A549 (cell line): ENCODE measurements at regions not wholly inside any gene's neighbourhood (a gene's known extent, or its start where the extent isn't known, plus 50 kb on each side); places are given as distances from the start of the nearest gene placed in this dataset.

Source experiments
- ATAC-seq, 2 experiments: fragments of 200-7000 bp in 1 of 2; fragments of >200 bp in 1 of 2; cut with Nextera tagmentation in 1 of 2; cut with Tn5 transposase in 1 of 2; 3 replicates each; pipeline versions ENCODE4 v1.8.0 to v1.9.1; 2018 to 2020; ENCODE audit warnings: mild to moderate bottlenecking in 1 of 2, moderate library complexity in 1 of 2
- CTCF ChIA-PET: fragments of 300-600 bp; sonication (Branson Sonifier 250); formaldehyde crosslinking; extraction: SDS; loops from one replicate; lab custom pipeline; 2021; ENCODE audit warnings: antibody characterized with exemption, inconsistent platforms; lab: Yijun Ruan, JAX
- POLR2A ChIA-PET: fragments of 350-600 bp; formaldehyde crosslinking; extraction: SDS; loops from one replicate; lab custom pipeline; 2021; ENCODE audit warnings: antibody characterized with exemption, inconsistent platforms; lab: Yijun Ruan, JAX
- DNase-seq, 2 experiments: peaks; one replicate each; pipeline versions ENCODE4 v3.0.0 to v3.0.0-alpha.2; 2011 to 2016; ENCODE audit warnings: low read depth in 1 of 2, low spot score in 1 of 2
- FAIRE-seq: peaks from 2 replicates; lab custom pipeline; 2011; peaks lifted over from hg19 to GRCh38; lab: Jason Lieb, UNC
- H3K27ac ChIP-seq, 2 experiments: fragments of >200 bp; sonication (Bioruptor Twin); formaldehyde crosslinking; 3 replicates each; pipeline ENCODE4 v1.5.1; 2016 to 2017
- H3K4me1 ChIP-seq: fragments of >200 bp; sonication (Bioruptor Twin); formaldehyde crosslinking; 3 replicates; pipeline ENCODE4 v1.6.1; 2016
- H3K4me2 ChIP-seq: fragments of >200 bp; sonication (Bioruptor Twin); formaldehyde crosslinking; 3 replicates; pipeline ENCODE4 v1.6.1; 2016
- H3K4me3 ChIP-seq: fragments of >200 bp; sonication (Bioruptor Twin); formaldehyde crosslinking; 3 replicates; pipeline ENCODE4 v1.5.1; 2016
- H3K9me3 ChIP-seq: fragments of >200 bp; sonication (Bioruptor Twin); formaldehyde crosslinking; 3 replicates; pipeline ENCODE4 v1.6.1; 2016
- CBX8 ChIP-seq: fragments of 200-600 bp; sonication (generic); IDR thresholded peaks from 2 replicates; pipeline ENCODE4 v1.6.1; 2016
- EHF ChIP-seq: fragments of 250-450 bp; sonication (Bioruptor Pico); IDR thresholded peaks from 2 replicates; pipeline ENCODE4 v1.5.0; 2020; ENCODE audit warnings: mild to moderate bottlenecking
- EP300 ChIP-seq, 2 experiments: fragments of >200 bp; sonication (Bioruptor Twin); formaldehyde crosslinking; IDR thresholded peaks; 2 replicates in 1 of 2; 3 replicates in 1 of 2; pipeline ENCODE4 v1.6.1; 2016 to 2017
- ESRRA ChIP-seq: fragments of 150-350 bp; IDR thresholded peaks from 2 replicates; pipeline ENCODE4 v1.6.1; 2014; ENCODE audit warnings: mild to moderate bottlenecking, low read length, borderline replicate concordance
- FOSB ChIP-seq: fragments of 250-450 bp; sonication (Bioruptor Pico); IDR thresholded peaks from 2 replicates; pipeline ENCODE4 v1.5.0; 2020; ENCODE audit warnings: mild to moderate bottlenecking, moderate library complexity
- FOSL2 ChIP-seq, 2 experiments: fragments of 450-650 bp in 1 of 2; fragments of >200 bp in 1 of 2; sonication (Bioruptor Twin) in 1 of 2; formaldehyde crosslinking; IDR thresholded peaks; 2 replicates each; pipeline versions ENCODE4 v1.5.0 to v1.6.1; 2016 to 2020; ENCODE audit warnings: mild to moderate bottlenecking in 1 of 2, moderate library complexity in 1 of 2
- FOXS1 ChIP-seq: fragments of 250-450 bp; sonication (Bioruptor Pico); IDR thresholded peaks from 2 replicates; pipeline ENCODE4 v1.5.0; 2020; ENCODE audit warnings: mild to moderate bottlenecking, moderate library complexity
- GATA3 ChIP-seq: IDR thresholded peaks from 2 replicates; pipeline ENCODE4 v1.6.1; 2012; ENCODE audit warnings: borderline replicate concordance
- HDAC2 ChIP-seq: fragments of 200-600 bp; sonication (generic); IDR thresholded peaks from 2 replicates; pipeline ENCODE4 v1.6.1; 2016
- HES2 ChIP-seq: fragments of >200 bp; sonication (Bioruptor Twin); formaldehyde crosslinking; IDR thresholded peaks from 2 replicates; pipeline ENCODE4 v1.6.1; 2016
- HOXA7 ChIP-seq: fragments of 250-450 bp; sonication (Bioruptor Pico); IDR thresholded peaks from 2 replicates; pipeline ENCODE4 v1.5.0; 2020; ENCODE audit warnings: mild to moderate bottlenecking, moderate library complexity
- HOXB13 ChIP-seq: fragments of 250-450 bp; sonication (Bioruptor Pico); IDR thresholded peaks from 2 replicates; pipeline ENCODE4 v1.5.0; 2020; ENCODE audit warnings: low read depth, mild to moderate bottlenecking, moderate library complexity
- HOXB5 ChIP-seq: fragments of 250-450 bp; sonication (Bioruptor Pico); IDR thresholded peaks from 2 replicates; pipeline ENCODE4 v1.5.0; 2020; ENCODE audit warnings: mild to moderate bottlenecking, moderate library complexity
- JUN ChIP-seq, 2 experiments: fragments of >200 bp; sonication (Bioruptor Twin); formaldehyde crosslinking; IDR thresholded peaks; 2 replicates in 1 of 2; 3 replicates in 1 of 2; pipeline ENCODE4 v1.6.1; 2016 to 2017
- JUNB ChIP-seq: fragments of >200 bp; sonication (Bioruptor Twin); formaldehyde crosslinking; IDR thresholded peaks from 2 replicates; pipeline ENCODE4 v1.6.1; 2016
- KDM5A ChIP-seq: fragments of 200-600 bp; sonication (generic); IDR thresholded peaks from 2 replicates; pipeline ENCODE4 v1.6.1; 2016; ENCODE audit warnings: antibody characterized with exemption, mild to moderate bottlenecking
- MAFK ChIP-seq: fragments of 450-650 bp; IDR thresholded peaks from 2 replicates; pipeline ENCODE4 v1.6.1; 2014; ENCODE audit not compliant: partially characterized antibody
- POLR2AphosphoS2 ChIP-seq: conservative IDR thresholded peaks from 2 replicates; pipeline ENCODE4 v1.6.1; 2012; ENCODE audit warnings: low read length, improper control_type of control experiment, inconsistent platforms
- RAD21 ChIP-seq, 2 experiments: fragments of >200 bp in 1 of 2; sonication (Bioruptor Twin) in 1 of 2; formaldehyde crosslinking in 1 of 2; IDR thresholded peaks in 1 of 2; conservative IDR thresholded peaks in 1 of 2; 2 replicates in 1 of 2; 3 replicates in 1 of 2; pipeline ENCODE4 v1.6.1; 2012 to 2018; ENCODE audit warnings: inconsistent platforms in 1 of 2
- RNF2 ChIP-seq: fragments of 200-600 bp; sonication (generic); IDR thresholded peaks from 2 replicates; pipeline ENCODE4 v1.6.1; 2016; ENCODE audit warnings: low read depth, mild to moderate bottlenecking, antibody characterized with exemption, moderate library complexity, borderline replicate concordance
- ZC3H11A ChIP-seq: fragments of 450-650 bp; IDR thresholded peaks from 2 replicates; pipeline ENCODE4 v1.6.1; 2014; ENCODE audit warnings: antibody characterized with exemption, mild to moderate bottlenecking
- ZFP36 ChIP-seq: fragments of 450-650 bp; IDR thresholded peaks from 2 replicates; pipeline ENCODE4 v1.6.1; 2014; ENCODE audit warnings: borderline replicate concordance; ENCODE audit not compliant: partially characterized antibody
- ZNF302 ChIP-seq: fragments of 250-450 bp; sonication (Bioruptor Pico); IDR thresholded peaks from 2 replicates; pipeline ENCODE4 v1.9.0; 2021; ENCODE audit warnings: inconsistent platforms, mild to moderate bottlenecking, moderate library complexity
- WGBS: methylation state at CpG from one replicate; pipeline ENCODE4 v1.1.6; 2017; ENCODE audit errors: missing lambda C conversion rate; 5-methylcytosine and 5-hydroxymethylcytosine counted together
- TF ChIP-seq, protein P1 (sequence below): fragments of 200-600 bp; sonication (generic); IDR thresholded peaks from 2 replicates; pipeline ENCODE4 v1.6.1; 2016; ENCODE audit warnings: antibody characterized with exemption, mild to moderate bottlenecking, moderate library complexity
- TF ChIP-seq, protein P2 (sequence below): IDR thresholded peaks from 2 replicates; pipeline ENCODE4 v1.6.1; 2012
- TF ChIP-seq, protein P3 (sequence below): fragments of >200 bp; sonication (Bioruptor Twin); formaldehyde crosslinking; IDR thresholded peaks from 3 replicates; pipeline ENCODE4 v1.6.1; 2016

- Histone ChIP-seq H3K4me1 (no peaks in the 10 kb centered on the region), H3K27ac (no peak overlapping the region), H3K4me2 (no peak overlapping the region), H3K9me3 (no peaks in the 10 kb centered on the region), H3K4me3 (no peak overlapping the region)
- ATAC-seq (no peak), DNase-seq (no peak), FAIRE-seq (no peak)
- POLR2A ChIA-PET, result no interaction called here
- WGBS, result 0% methylated on average over 1 of the region's 1 CpG
- CTCF ChIA-PET, result no interaction called here
- TF ChIP-seq ZNF302 (CRISPR knock-in tag) (no peak), FOSB (no peak), FOSL2 (IDR thresholded peaks at IDR 0.05) (no peak), FOSL2 (CRISPR knock-in tag; IDR thresholded peaks at IDR 0.05) (no peak), HOXB5 (CRISPR knock-in tag) (no peak), HES2 (no peak), JUNB (no peak), RNF2 (no peak), POLR2AphosphoS2 (no peak), RAD21 (conservative IDR thresholded peaks at IDR 0.05 in 1 of 2, IDR thresholded peaks at IDR 0.05 in 1 of 2) (no peak), GATA3 (no peak), EP300 (IDR thresholded peaks at IDR 0.05) (no peak)
These were observed 68.1 kb upstream of the GRXCR1 start for GRCh38 chr4:42824278-42824977.

- no peak overlapping the region for H3K27ac ChIP-seq
- CTCF ChIA-PET, result no interaction called here
These were observed 71.3 kb upstream of the GRXCR1 start for GRCh38 chr4:42821230-42821629.

DNA sequence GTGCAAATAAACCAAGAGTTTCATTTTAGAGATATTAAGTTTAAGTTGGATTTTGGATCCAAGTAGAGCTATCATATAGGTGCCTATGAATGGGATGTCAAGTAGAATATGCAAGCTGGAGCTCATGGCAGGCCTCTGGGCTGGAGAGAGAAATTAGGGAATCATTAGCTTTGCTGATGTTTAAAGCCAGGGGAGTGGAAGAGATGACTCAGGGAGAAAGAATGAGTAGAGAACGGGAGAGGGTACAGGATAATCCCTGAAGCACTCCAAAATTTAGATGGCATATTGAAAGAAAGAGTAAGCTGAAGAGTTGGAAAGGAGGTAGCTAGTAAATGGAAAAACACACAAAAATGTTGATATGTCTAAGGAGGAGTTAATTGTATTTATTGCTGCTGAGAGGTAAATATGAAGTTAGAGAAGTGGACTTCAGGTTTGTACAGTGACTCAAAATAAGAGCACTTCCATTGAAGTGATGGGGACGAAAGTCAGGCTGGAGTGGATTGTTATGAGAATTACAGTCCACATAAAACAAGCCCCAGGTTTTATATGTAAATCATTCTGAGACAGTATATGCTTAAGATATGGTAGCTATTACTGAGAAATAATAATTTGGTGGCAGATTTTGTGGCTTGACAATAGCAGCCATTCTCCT lies 72.5 kb upstream of the GRXCR1 start:
- CTCF ChIA-PET, result no interaction called here
- Histone ChIP-seq H3K4me2 (no peak overlapping the region), H3K27ac (no peak overlapping the region), H3K4me1 (no peaks in the 10 kb centered on the region), H3K9me3 (no peaks in the 10 kb centered on the region), H3K4me3 (no peak overlapping the region)
- DNase-seq, result no peak
- no peak for ATAC-seq
- POLR2A ChIA-PET, result no interaction called here
- WGBS, result 0% methylated on average over 2 of the region's 2 CpGs
- no peak for FAIRE-seq
- TF ChIP-seq HOXB13 (CRISPR knock-in tag) (no peak), ESRRA (no peak), ZFP36 (no peak), HOXA7 (no peak), KDM5A (no peak), CBX8 (no peak), EHF (CRISPR knock-in tag) (no peak), JUN (IDR thresholded peaks at IDR 0.05) (no peak), RAD21 (conservative IDR thresholded peaks at IDR 0.05 in 1 of 2, IDR thresholded peaks at IDR 0.05 in 1 of 2) (no peak), HDAC2 (no peak), JUNB (no peak), FOXS1 (CRISPR knock-in tag) (no peak)
- TF ChIP-seq, protein P1, sequence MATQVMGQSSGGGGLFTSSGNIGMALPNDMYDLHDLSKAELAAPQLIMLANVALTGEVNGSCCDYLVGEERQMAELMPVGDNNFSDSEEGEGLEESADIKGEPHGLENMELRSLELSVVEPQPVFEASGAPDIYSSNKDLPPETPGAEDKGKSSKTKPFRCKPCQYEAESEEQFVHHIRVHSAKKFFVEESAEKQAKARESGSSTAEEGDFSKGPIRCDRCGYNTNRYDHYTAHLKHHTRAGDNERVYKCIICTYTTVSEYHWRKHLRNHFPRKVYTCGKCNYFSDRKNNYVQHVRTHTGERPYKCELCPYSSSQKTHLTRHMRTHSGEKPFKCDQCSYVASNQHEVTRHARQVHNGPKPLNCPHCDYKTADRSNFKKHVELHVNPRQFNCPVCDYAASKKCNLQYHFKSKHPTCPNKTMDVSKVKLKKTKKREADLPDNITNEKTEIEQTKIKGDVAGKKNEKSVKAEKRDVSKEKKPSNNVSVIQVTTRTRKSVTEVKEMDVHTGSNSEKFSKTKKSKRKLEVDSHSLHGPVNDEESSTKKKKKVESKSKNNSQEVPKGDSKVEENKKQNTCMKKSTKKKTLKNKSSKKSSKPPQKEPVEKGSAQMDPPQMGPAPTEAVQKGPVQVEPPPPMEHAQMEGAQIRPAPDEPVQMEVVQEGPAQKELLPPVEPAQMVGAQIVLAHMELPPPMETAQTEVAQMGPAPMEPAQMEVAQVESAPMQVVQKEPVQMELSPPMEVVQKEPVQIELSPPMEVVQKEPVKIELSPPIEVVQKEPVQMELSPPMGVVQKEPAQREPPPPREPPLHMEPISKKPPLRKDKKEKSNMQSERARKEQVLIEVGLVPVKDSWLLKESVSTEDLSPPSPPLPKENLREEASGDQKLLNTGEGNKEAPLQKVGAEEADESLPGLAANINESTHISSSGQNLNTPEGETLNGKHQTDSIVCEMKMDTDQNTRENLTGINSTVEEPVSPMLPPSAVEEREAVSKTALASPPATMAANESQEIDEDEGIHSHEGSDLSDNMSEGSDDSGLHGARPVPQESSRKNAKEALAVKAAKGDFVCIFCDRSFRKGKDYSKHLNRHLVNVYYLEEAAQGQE, result no peak
- TF ChIP-seq, protein P2, sequence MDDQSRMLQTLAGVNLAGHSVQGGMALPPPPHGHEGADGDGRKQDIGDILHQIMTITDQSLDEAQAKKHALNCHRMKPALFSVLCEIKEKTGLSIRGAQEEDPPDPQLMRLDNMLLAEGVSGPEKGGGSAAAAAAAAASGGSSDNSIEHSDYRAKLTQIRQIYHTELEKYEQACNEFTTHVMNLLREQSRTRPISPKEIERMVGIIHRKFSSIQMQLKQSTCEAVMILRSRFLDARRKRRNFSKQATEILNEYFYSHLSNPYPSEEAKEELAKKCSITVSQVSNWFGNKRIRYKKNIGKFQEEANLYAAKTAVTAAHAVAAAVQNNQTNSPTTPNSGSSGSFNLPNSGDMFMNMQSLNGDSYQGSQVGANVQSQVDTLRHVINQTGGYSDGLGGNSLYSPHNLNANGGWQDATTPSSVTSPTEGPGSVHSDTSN, result no peak
- TF ChIP-seq, protein P3, sequence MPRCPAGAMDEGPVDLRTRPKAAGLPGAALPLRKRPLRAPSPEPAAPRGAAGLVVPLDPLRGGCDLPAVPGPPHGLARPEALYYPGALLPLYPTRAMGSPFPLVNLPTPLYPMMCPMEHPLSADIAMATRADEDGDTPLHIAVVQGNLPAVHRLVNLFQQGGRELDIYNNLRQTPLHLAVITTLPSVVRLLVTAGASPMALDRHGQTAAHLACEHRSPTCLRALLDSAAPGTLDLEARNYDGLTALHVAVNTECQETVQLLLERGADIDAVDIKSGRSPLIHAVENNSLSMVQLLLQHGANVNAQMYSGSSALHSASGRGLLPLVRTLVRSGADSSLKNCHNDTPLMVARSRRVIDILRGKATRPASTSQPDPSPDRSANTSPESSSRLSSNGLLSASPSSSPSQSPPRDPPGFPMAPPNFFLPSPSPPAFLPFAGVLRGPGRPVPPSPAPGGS, result no peak

More at GRCh38 chr4:42821230-42821629, 71.3 kb upstream of the GRXCR1 start:
- H3K4me3 ChIP-seq, result no peak overlapping the region
- TF ChIP-seq MAFK, result peak; percentile 50
- TF ChIP-seq ZC3H11A, result no peak
- TF ChIP-seq, all 56 proteins: peak for 1
- Histone ChIP-seq H3K4me2 (no peak overlapping the region), H3K4me1 (no peaks in the 10 kb centered on the region), H3K9me3 (no peaks in the 10 kb centered on the region)
- POLR2A ChIA-PET, result no interaction called here
- no peak for ATAC-seq
- no peak for DNase-seq
- FAIRE-seq, result no peak
